ENCODE measurements at regions not wholly inside any gene's neighbourhood (a gene's known extent, or its start where the extent isn't known, plus 50 kb on each side); places are given as distances from the start of the nearest gene placed in this dataset.
A peak's percentile ranks its signal among the peaks of the same experiment; 100 is the strongest.

DNA sequence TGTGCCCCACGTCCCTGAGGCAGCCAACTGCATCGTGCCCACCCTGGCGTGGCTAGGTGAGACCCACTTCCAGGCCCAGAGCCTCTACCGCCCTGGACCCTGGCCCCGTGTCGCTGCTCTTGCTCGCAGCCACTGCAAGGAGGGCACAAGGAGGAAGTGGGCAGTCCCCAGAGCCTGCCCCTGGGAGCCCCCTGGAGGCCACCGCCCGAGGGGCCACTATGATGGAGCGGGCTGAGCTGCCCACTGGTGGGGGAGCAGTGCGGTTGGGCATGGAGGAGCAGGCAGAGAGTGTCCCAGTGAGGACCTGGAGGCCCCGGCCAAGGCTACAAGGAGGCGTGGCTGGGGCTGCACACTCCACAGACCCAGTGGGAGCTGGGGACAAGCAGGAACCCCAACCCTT is 323.6 kb downstream of the PCNX1 start:
- Histone ChIP-seq H3K27me3 (ENCODE audit: low read length) (no peaks in the 10 kb centered on the region), H3K9me2 (replicated peaks; ENCODE audit: low read length) (no peaks in the 10 kb centered on the region), H3K9ac (ENCODE audit: low read length) (no peak overlapping the region), H2AFZ (ENCODE audit: low read length) (no peak overlapping the region), H3K4me3 (ENCODE audit: low read length) (no peak overlapping the region), H3K4me2 (ENCODE audit: low read length) (no peak overlapping the region), H3K79me2 (ENCODE audit: low read length) (no peaks in the 10 kb centered on the region), H3K9me3 (ENCODE audit: low read length) (no peaks in the 10 kb centered on the region), H3K4me1 (ENCODE audit: insufficient read depth, low read length) (no peaks in the 10 kb centered on the region), H4K20me1 (ENCODE audit: low read length) (no peaks in the 10 kb centered on the region), H3F3A (ENCODE audit: low read length, unreplicated experiment) (no peaks in the 10 kb centered on the region), H3K27ac (ENCODE audit: low read length) (no peak overlapping the region), H3K36me3 (ENCODE audit: low read depth, low read length) (no peaks in the 10 kb centered on the region)
- no peak for ATAC-seq
- intact Hi-C loops (cut with micrococcal nuclease), result no loop called here
- no peak for DNase-seq
- no TSS peak for BruUV-seq (replicated peaks)
- ChIA-PET CTCF (no interaction called here), POLR2A (ENCODE audit: unreplicated experiment) (no interaction called here)
- TF ChIP-seq, protein P1, sequence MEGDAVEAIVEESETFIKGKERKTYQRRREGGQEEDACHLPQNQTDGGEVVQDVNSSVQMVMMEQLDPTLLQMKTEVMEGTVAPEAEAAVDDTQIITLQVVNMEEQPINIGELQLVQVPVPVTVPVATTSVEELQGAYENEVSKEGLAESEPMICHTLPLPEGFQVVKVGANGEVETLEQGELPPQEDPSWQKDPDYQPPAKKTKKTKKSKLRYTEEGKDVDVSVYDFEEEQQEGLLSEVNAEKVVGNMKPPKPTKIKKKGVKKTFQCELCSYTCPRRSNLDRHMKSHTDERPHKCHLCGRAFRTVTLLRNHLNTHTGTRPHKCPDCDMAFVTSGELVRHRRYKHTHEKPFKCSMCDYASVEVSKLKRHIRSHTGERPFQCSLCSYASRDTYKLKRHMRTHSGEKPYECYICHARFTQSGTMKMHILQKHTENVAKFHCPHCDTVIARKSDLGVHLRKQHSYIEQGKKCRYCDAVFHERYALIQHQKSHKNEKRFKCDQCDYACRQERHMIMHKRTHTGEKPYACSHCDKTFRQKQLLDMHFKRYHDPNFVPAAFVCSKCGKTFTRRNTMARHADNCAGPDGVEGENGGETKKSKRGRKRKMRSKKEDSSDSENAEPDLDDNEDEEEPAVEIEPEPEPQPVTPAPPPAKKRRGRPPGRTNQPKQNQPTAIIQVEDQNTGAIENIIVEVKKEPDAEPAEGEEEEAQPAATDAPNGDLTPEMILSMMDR (conservative IDR thresholded peaks at IDR 0.05; ENCODE audit: low read depth, low read length), result no peak
- TF ChIP-seq EZH2phosphoT487 (IDR thresholded peaks at IDR 0.05; ENCODE audit: borderline replicate concordance, low read length), result no peak
- TF ChIP-seq EZH2 (IDR thresholded peaks at IDR 0.05; ENCODE audit: low read length, unreplicated experiment), result no peak

DNA sequence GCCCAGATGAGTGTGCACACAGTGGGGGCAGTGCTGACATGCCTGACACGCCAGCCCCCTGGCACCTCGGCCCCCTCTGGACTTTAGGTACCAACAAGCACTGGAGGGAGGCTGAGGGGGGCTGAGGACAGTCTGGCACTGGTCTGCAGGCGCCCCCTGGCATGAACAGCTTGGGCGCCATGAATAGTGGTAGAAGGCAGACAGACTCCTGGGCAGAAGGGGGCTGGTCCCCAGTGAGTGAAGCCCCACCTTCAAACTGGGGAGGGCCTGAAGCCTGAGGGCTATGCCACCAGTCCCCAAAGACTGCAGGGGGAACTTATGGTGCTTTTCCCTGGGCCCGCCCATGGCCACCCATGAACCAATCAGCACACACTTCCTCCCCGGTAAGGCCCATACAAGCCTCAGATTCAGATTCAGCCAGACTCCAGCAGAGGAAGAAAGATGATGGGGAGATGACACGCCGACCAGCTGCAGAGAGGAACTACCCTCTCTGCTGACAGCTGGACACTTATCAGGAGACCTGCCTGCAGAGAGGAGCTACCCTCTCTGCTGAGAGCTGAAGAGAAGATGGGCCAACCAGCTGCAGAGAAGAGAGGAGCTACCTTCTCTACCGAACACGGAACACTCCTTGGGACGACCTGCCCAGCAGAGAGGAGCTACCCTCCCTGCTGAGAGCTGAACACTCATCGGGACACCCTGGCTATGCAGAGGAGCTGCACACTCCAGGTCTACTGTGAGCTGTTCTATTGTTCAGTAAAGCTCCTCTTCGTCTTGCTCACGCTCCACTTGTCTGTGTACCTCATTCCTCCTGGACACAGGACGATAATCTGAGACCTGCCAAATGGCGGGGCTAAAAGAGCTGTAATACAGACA is 324.5 kb downstream of the PCNX1 start:
- DNase-seq, result no peak
- H3K27ac ChIP-seq (ENCODE audit: low read length), result no peak overlapping the region
- H3K9ac ChIP-seq (ENCODE audit: low read length), result no peak overlapping the region
- H3K79me2 ChIP-seq (ENCODE audit: low read length), result no peaks in the 10 kb centered on the region
- H3K4me1 ChIP-seq (ENCODE audit: insufficient read depth, low read length), result no peaks in the 10 kb centered on the region
- 0 out of 2 replicates have a peak overlapping the region, but pooled peaks have one; percentile 37 for H2AFZ ChIP-seq (ENCODE audit: low read length)
- no peak overlapping the region for H3K4me3 ChIP-seq (ENCODE audit: low read length)
- no peaks in the 10 kb centered on the region for H4K20me1 ChIP-seq (ENCODE audit: low read length)
- ChIA-PET POLR2A (ENCODE audit: unreplicated experiment) (interaction anchor here (0.6 kb wide), 1 partner anchor 60 kb away, joined by 3 read pairs; no protein-coding TSS in a partner anchor), CTCF (no interaction called here)
- H3K9me2 ChIP-seq (replicated peaks; ENCODE audit: low read length), result no peaks in the 10 kb centered on the region
- H3K27me3 ChIP-seq (ENCODE audit: low read length), result no peaks in the 10 kb centered on the region
- no peaks in the 10 kb centered on the region for H3K36me3 ChIP-seq (ENCODE audit: low read depth, low read length)
- no TSS peak for BruUV-seq (replicated peaks)
- peak; percentile 13 for ATAC-seq
- intact Hi-C loops (cut with micrococcal nuclease), result no loop called here
- no peaks in the 10 kb centered on the region for H3F3A ChIP-seq (ENCODE audit: low read length, unreplicated experiment)
- TF ChIP-seq EZH2phosphoT487 (IDR thresholded peaks at IDR 0.05; ENCODE audit: borderline replicate concordance, low read length) (no peak), EZH2 (IDR thresholded peaks at IDR 0.05; ENCODE audit: low read length, unreplicated experiment) (no peak)
- TF ChIP-seq, protein P1 (conservative IDR thresholded peaks at IDR 0.05; ENCODE audit: low read depth, low read length), result no peak
- no peak overlapping the region for H3K4me2 ChIP-seq (ENCODE audit: low read length)
- no peaks in the 10 kb centered on the region for H3K9me3 ChIP-seq (ENCODE audit: low read length)

DNA sequence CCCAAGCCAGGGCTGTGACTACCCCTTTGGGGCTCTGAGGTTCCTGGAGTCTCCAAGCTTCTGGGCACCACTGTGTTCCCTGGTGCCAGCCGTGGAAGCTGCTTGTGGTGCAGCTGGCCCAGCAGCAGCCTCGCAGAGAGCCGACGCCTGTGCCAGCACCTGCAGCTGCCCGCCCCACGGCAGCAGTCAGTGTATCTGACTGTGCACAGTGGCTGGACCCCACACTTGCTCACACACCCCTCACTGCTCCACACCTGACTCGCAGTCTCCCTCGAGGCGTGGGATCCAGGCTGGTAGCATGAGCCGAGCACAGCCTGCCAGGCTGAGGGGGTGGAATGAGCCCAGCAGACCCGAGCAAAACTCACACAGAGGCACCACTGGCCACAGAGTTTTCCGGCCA is 325.2 kb downstream of the PCNX1 start:
- POLR2A ChIA-PET (ENCODE audit: unreplicated experiment), result no interaction called here
- no peaks in the 10 kb centered on the region for H3K4me1 ChIP-seq (ENCODE audit: insufficient read depth, low read length)
- H3K4me2 ChIP-seq (ENCODE audit: low read length), result no peak overlapping the region
- no peaks in the 10 kb centered on the region for H3K9me3 ChIP-seq (ENCODE audit: low read length)
- ATAC-seq (no peak), DNase-seq (no peak)
- H3K79me2 ChIP-seq (ENCODE audit: low read length), result no peaks in the 10 kb centered on the region
- H3K36me3 ChIP-seq (ENCODE audit: low read depth, low read length), result no peaks in the 10 kb centered on the region
- no peaks in the 10 kb centered on the region for H3K9me2 ChIP-seq (replicated peaks; ENCODE audit: low read length)
- H3F3A ChIP-seq (ENCODE audit: low read length, unreplicated experiment), result no peaks in the 10 kb centered on the region
- no peak overlapping the region for H3K27ac ChIP-seq (ENCODE audit: low read length)
- H2AFZ ChIP-seq (ENCODE audit: low read length), result no peak overlapping the region
- intact Hi-C loops (cut with micrococcal nuclease), result no loop called here
- H3K27me3 ChIP-seq (ENCODE audit: low read length), result no peaks in the 10 kb centered on the region
- no TSS peak for BruUV-seq (replicated peaks)
- no peak overlapping the region for H3K4me3 ChIP-seq (ENCODE audit: low read length)
- CTCF ChIA-PET, result no interaction called here
- TF ChIP-seq, protein P1 (conservative IDR thresholded peaks at IDR 0.05; ENCODE audit: low read depth, low read length), result no peak
- TF ChIP-seq EZH2 (IDR thresholded peaks at IDR 0.05; ENCODE audit: low read length, unreplicated experiment) (no peak), EZH2phosphoT487 (IDR thresholded peaks at IDR 0.05; ENCODE audit: borderline replicate concordance, low read length) (no peak)
- no peaks in the 10 kb centered on the region for H4K20me1 ChIP-seq (ENCODE audit: low read length)
- no peak overlapping the region for H3K9ac ChIP-seq (ENCODE audit: low read length)
